ENCODE measurements at regions not wholly inside any gene's neighbourhood (a gene's known extent, or its start where the extent isn't known, plus 50 kb on each side); places are given as distances from the start of the nearest gene placed in this dataset.

DNA sequence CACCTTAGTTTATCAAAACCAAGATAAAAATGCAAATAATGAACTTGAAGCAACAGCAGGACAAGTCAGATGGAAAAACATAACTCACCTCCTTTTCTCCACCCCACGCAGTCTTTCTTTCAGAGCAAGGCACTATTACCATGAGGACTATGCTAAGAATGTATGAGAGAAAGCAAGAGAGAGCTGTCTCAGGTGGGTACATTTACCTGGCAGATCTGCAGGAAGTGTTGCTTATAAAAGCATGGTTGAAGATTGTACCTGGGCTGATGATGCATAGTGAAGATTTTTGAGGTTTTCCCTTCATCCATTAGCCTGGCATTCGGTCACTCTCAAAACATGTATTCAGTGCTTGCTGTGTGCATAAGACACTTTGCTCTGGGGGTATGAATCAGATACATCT lies 68.8 kb upstream of the IFNG-AS1 start:
- TF ChIP-seq POLR2AphosphoS5 (IDR thresholded peaks at IDR 0.05), result no peak
- TF ChIP-seq POLR2A (IDR thresholded peaks at IDR 0.05), result no peak
- no peak for TF ChIP-seq CTCF (IDR thresholded peaks at IDR 0.05 in 8 of 11, conservative IDR thresholded peaks at IDR 0.05 in 3 of 11)
- intact Hi-C loops (cut with DNase I; ENCODE audit: low total_unique reads), result no loop called here
- no peak for DNase-seq
- 84 to 94% (median 89%) methylated on average over 2 of the region's 2 CpGs for WGBS, 5 donors
- Histone ChIP-seq H3K27me3 (replicated peaks in 1 of 7) (no peaks in the 10 kb centered on the region), H3K4me1 (peaks cover 0 to 7% (median 0%) of the 10 kb centered on the region in 6 donors), H3K9me3 (no peaks in the 10 kb centered on the region), H3K4me3 (no peak overlapping the region), H3K36me3 (no peaks in the 10 kb centered on the region), H3K27ac (no peak overlapping the region)

- 52 to 80% (median 70%) methylated on average over 1 of the region's 1 CpG for WGBS, 5 donors
- DNase-seq, result no peak
- no peak overlapping the region for H3K4me3 ChIP-seq
- TF ChIP-seq CTCF (IDR thresholded peaks at IDR 0.05 in 8 of 11, conservative IDR thresholded peaks at IDR 0.05 in 3 of 11) (no peak), POLR2AphosphoS5 (IDR thresholded peaks at IDR 0.05) (no peak), POLR2A (IDR thresholded peaks at IDR 0.05) (no peak)
- no peak overlapping the region for H3K27ac ChIP-seq
- H3K36me3 ChIP-seq, result no peaks in the 10 kb centered on the region
- H3K27me3 ChIP-seq (replicated peaks in 1 of 7), result no peaks in the 10 kb centered on the region
- H3K9me3 ChIP-seq, result no peaks in the 10 kb centered on the region
- intact Hi-C loops (cut with DNase I; ENCODE audit: low total_unique reads), result no loop called here
- H3K4me1 ChIP-seq, result peaks cover 0 to 7% (median 0%) of the 10 kb centered on the region in 6 donors
These were observed 68.0 kb upstream of the IFNG-AS1 start for GRCh38 chr12:67921286-67921685.

DNA sequence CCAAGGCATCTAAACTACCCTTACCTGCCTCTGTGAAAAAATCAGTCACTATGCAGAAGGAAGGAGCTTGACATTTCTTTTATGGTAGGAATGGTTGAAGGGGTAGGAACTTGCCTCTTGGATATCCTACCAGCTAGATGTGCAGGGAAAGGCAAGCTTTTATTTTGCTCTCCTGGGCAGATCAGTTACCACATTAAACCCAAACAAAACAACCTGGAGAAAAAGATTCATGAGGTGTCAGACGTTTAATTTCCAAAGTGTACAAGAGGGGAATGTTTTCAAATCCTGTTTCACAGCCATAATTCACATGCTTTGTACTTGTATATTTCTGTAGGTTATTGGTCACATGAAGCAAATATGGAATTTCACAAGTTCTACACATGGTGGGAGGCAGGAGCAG lies 67.0 kb upstream of the IFNG-AS1 start:
- Histone ChIP-seq H3K4me3 (no peak overlapping the region), H3K27ac (no peak overlapping the region), H3K27me3 (replicated peaks in 1 of 7) (no peaks in the 10 kb centered on the region), H3K36me3 (no peaks in the 10 kb centered on the region), H3K9me3 (no peaks in the 10 kb centered on the region), H3K4me1 (peaks cover 0 to 7% (median 0%) of the 10 kb centered on the region in 6 donors)
- DNase-seq, result no peak
- TF ChIP-seq POLR2AphosphoS5 (IDR thresholded peaks at IDR 0.05) (no peak), POLR2A (IDR thresholded peaks at IDR 0.05) (no peak), CTCF (IDR thresholded peaks at IDR 0.05 in 8 of 11, conservative IDR thresholded peaks at IDR 0.05 in 3 of 11) (no peak)
- intact Hi-C loops (cut with DNase I; ENCODE audit: low total_unique reads), result no loop called here
- WGBS, 5 donors, result 70 to 86% (median 76%) methylated on average over 1 of the region's 1 CpG

DNA sequence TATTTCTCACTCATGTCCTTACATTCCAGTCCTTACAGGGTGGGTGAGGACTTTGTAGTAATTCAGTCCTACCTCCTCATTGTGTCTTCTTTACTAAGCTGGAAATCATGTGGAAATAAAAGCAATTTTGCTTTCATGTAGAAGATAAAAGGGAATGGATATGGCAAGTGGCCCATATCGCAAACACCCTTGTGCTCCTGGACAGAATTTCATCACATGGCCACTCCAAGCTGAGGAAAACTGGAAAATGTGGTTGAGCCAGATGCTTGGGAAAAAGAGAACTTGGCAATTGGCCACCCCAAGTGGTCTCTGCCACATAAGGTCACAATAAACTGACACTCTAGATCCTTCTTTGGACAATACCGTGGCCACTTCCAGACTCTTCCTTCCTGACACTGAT lies 64.2 kb upstream of the IFNG-AS1 start:
- intact Hi-C loops (cut with DNase I; ENCODE audit: low total_unique reads), result no loop called here

More for the DNA sequence above, 64.2 kb upstream of the IFNG-AS1 start:
- 45 to 69% (median 49%) methylated on average over 2 of the region's 2 CpGs for WGBS, 5 donors
- no peak overlapping the region for H3K4me3 ChIP-seq
- no peaks in the 10 kb centered on the region for H3K27me3 ChIP-seq (replicated peaks in 1 of 7)
- no peak for TF ChIP-seq CTCF (IDR thresholded peaks at IDR 0.05 in 8 of 11, conservative IDR thresholded peaks at IDR 0.05 in 3 of 11)
- no peak for TF ChIP-seq POLR2A (IDR thresholded peaks at IDR 0.05)
- no peak for TF ChIP-seq POLR2AphosphoS5 (IDR thresholded peaks at IDR 0.05)
- no peak overlapping the region for H3K27ac ChIP-seq
- no peaks in the 10 kb centered on the region for H3K36me3 ChIP-seq
- DNase-seq, result no peak
- no peaks in the 10 kb centered on the region for H3K9me3 ChIP-seq
- H3K4me1 ChIP-seq, result peaks cover 0 to under 1% (median 0%) of the 10 kb centered on the region in 6 donors

All from spleen (tissue), 11 donors.